GM21528 (cell line): ENCODE measurements at regions not wholly inside any gene's neighbourhood (a gene's known extent, or its start where the extent isn't known, plus 50 kb on each side); places are given as distances from the start of the nearest gene placed in this dataset.
A peak's percentile ranks its signal among the peaks of the same experiment; 100 is the strongest.
"Not testable (repeated sequence)": the region's sequence is repeated elsewhere in the genome, so short reads cannot be mapped to it uniquely, and the experiment has no call there.

Source experiments
- ATAC-seq: cut with Tn5 transposase; IDR thresholded peaks from one replicate; pipeline ENCODE4 v1.9.1; 2021; ENCODE audit warnings: mild to moderate bottlenecking, moderate library complexity; ENCODE audit not compliant: unreplicated experiment, low FRiP score

GRCh38 chr1:244315996-244316395 is 135.7 kb downstream of the ADSS2 start:
- no peak for ATAC-seq

GRCh38 chr1:244316407-244316806 is 135.3 kb downstream of the ADSS2 start:
- no peak for ATAC-seq

GRCh38 chr1:244316986-244317655 is 134.6 kb downstream of the ADSS2 start:
- no peak for ATAC-seq

- ATAC-seq: no peak
These were observed 133.6 kb downstream of the ADSS2 start for GRCh38 chr1:244318078-244318477.

- ATAC-seq: no peak
These were observed 133.2 kb downstream of the ADSS2 start for GRCh38 chr1:244318512-244318911.

- ATAC-seq: peak; percentile 86
These were observed 132.2 kb downstream of the ADSS2 start for GRCh38 chr1:244319283-244320132.

GRCh38 chr1:244322181-244322580 is 129.5 kb downstream of the ADSS2 start:
- ATAC-seq: no peak

- ATAC-seq: no peak
These were observed 128.8 kb downstream of the ADSS2 start for GRCh38 chr1:244322791-244323521.

GRCh38 chr1:244324176-244324883 is 127.4 kb downstream of the ADSS2 start:
- ATAC-seq: peak; percentile 2

- ATAC-seq: peak; percentile 84
These were observed 126.5 kb downstream of the ADSS2 start for GRCh38 chr1:244325056-244325758.

GRCh38 chr1:244326757-244327156 is 125.0 kb downstream of the ADSS2 start:
- ATAC-seq: no peak

- no peak for ATAC-seq
These were observed 124.2 kb downstream of the ADSS2 start for GRCh38 chr1:244327533-244327932.

GRCh38 chr1:244328476-244328875 is 123.2 kb downstream of the ADSS2 start:
- ATAC-seq: no peak

GRCh38 chr1:244329591-244330317 is 122.0 kb downstream of the ADSS2 start:
- no peak for ATAC-seq

- no peak for ATAC-seq
These were observed 121.4 kb downstream of the ADSS2 start for GRCh38 chr1:244330318-244330625.

- not testable (repeated sequence) for ATAC-seq
These were observed 118.9 kb downstream of the ADSS2 start for GRCh38 chr1:244332761-244333160.

GRCh38 chr1:244334315-244334714 is 117.4 kb downstream of the ADSS2 start:
- ATAC-seq: not testable (repeated sequence)

- ATAC-seq: not testable (repeated sequence)
These were observed 116.9 kb downstream of the ADSS2 start for GRCh38 chr1:244334842-244335241.

- ATAC-seq: no peak
These were observed 116.3 kb downstream of the ADSS2 start for GRCh38 chr1:244335456-244335855.
